Central memory CD8-positive, alpha-beta T cell (primary cell): ENCODE measurements at regions not wholly inside any gene's neighbourhood (a gene's known extent, or its start where the extent isn't known, plus 50 kb on each side); places are given as distances from the start of the nearest gene placed in this dataset.
"Not testable (repeated sequence)": the region's sequence is repeated elsewhere in the genome, so short reads cannot be mapped to it uniquely, and the experiment has no call there.

Source experiments
- ATAC-seq: fragments of 150-1000 bp; cut with Tn5 transposase; replicated peaks from 2 replicates; pipeline ENCODE4 v1.10.0; 2022; ENCODE audit warnings: mild to moderate bottlenecking, moderate FRiP score, moderate number of reproducible peaks; ENCODE audit not compliant: poor library complexity, severe bottlenecking; ENCODE audit errors: extremely low read depth
- DNase-seq, 2 donors: peaks; one replicate each; pipeline ENCODE4 v3.0.0; 2021; ENCODE audit warnings: low spot score in 2 of 2
- H3K27ac Mint-ChIP-seq: one replicate; pipeline ENCODE4 v1.8.0; 2022; ENCODE audit warnings: low read depth, mild to moderate bottlenecking, moderate library complexity, mixed read lengths
- H3K27me3 Mint-ChIP-seq: one replicate; pipeline ENCODE4 v1.8.0; 2022; ENCODE audit warnings: mixed read lengths
- H3K36me3 Mint-ChIP-seq: one replicate; pipeline ENCODE4 v1.8.0; 2022; ENCODE audit warnings: mild to moderate bottlenecking, moderate library complexity, mixed read lengths; ENCODE audit not compliant: insufficient read depth
- H3K4me1 Mint-ChIP-seq: one replicate; pipeline ENCODE4 v1.8.0; 2022; ENCODE audit warnings: mixed read lengths
- H3K4me3 Mint-ChIP-seq: one replicate; pipeline ENCODE4 v1.8.0; 2022; ENCODE audit warnings: mild to moderate bottlenecking, moderate library complexity, mixed read lengths
- H3K9me3 Mint-ChIP-seq: one replicate; pipeline ENCODE4 v1.8.0; 2022; ENCODE audit warnings: mixed read lengths

DNA sequence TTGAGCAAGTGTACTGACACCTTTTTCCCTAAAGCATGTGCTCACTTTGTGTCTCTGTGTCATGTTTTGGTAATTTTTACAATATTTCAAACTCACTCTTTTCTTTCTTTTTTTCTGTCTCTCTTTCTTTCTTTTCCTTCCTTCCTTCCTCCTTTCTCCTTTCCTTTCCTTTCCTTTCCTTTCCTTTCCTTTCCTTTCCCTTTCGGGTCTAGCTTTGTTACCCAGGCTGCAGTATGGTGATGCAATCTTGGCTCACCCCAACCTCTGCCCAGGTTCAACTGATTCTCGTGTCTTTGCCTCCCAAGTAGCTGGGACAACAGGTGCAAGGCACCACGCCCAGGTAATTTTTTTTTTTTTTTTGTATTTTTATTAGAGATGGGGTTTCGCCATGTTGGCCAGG, 60.4 kb upstream of the TINAGL1 start:
- peaks cover 5% of the 10 kb centered on the region for H3K9me3 Mint-ChIP-seq
- DNase-seq, result no peak
- peaks cover 30% of the 10 kb centered on the region for H3K27me3 Mint-ChIP-seq
- no peak overlapping the region for H3K4me3 Mint-ChIP-seq
- H3K27ac Mint-ChIP-seq, result no peak overlapping the region
- no peaks in the 10 kb centered on the region for H3K36me3 Mint-ChIP-seq
- no peaks in the 10 kb centered on the region for H3K4me1 Mint-ChIP-seq
- ATAC-seq, result no peak

DNA sequence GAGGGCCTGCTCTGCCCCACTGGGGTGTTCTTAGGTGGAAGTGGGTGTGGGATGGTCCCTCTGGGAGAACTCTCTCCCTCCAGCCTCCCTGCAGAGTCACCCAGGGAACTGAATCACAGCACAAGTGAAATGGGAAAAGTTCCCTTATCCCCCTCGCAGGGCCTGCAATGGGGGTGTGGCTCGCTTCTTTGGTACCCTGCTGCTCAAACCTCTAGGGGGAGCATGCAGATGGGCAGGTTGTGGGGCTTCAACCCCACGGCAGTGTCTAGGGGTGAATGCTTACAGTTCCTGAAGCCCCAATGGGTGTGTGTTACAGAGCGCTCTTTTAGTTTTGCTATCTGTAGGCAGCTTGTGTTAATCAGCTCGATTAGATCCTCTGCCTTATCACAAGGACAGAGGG, 59.0 kb upstream of the TINAGL1 start:
- Mint-ChIP-seq H3K4me3 (no peak overlapping the region), H3K36me3 (no peaks in the 10 kb centered on the region), H3K9me3 (peaks cover 5% of the 10 kb centered on the region), H3K27ac (no peak overlapping the region), H3K4me1 (no peaks in the 10 kb centered on the region), H3K27me3 (peaks cover 29% of the 10 kb centered on the region)
- DNase-seq (no peak), ATAC-seq (no peak)

DNA sequence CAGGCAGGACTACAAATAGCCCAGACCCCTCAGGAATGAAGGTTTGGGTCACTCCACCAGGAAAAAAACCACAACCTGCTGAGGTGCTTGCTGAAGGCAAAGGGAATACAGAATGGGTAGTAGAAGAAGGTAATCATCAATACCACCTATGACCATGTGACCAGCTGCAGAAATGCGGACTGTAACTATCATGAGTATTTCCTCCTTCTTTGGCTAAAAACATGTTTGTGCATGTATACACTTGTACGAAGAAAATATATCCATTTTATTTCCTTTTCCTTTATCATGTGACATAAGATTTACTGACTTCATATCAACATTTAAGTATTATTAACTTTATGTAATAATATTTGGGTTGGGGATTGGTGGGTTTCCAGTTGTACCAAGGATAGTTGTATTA, 58.3 kb upstream of the TINAGL1 start:
- not testable (repeated sequence) for H3K4me3 Mint-ChIP-seq, H3K27ac Mint-ChIP-seq

DNA sequence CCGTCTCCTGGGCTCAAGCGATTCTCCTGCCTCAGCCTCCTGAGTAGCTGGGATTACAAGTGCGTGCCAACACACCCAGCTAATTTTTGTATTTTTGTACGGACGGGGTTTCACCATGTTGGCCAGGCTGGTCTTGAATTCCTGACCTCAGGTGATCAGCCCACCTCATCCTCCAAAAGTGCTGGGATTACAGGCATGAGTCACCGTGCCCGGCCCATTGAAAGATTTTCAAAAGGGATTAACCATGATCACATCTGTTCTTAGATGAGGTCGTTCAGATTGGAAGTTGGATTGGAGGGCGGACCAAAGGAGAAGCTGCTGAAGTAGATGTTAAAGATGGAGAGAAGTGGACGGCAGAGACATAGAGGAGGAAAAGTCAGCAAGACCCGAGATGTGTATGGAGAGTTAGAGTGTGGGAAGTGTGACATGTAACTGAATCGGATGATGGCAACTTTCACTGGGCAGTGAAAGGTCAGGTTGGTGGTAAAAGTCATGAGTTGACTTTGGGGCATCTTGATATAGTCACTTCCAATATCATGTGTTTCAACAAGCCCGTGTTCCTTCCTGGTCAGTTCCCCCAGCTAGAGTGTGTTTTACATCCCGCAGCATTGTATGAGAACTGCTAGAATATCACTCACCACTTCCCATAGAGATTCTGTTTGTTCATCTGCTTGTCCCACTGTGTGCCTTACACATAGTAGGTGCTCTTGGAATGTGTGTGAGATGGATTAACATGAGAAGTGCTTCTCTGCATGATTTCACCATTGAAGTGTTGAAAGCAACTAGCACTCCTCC, 54.4 kb upstream of the TINAGL1 start:
- DNase-seq, result no peak
- H3K27me3 Mint-ChIP-seq, result peaks cover 17% of the 10 kb centered on the region
- H3K27ac Mint-ChIP-seq, result no peak overlapping the region
- ATAC-seq, result no peak
- H3K4me3 Mint-ChIP-seq, result no peak overlapping the region
- no peaks in the 10 kb centered on the region for H3K36me3 Mint-ChIP-seq
- no peaks in the 10 kb centered on the region for H3K4me1 Mint-ChIP-seq
- peaks cover 5% of the 10 kb centered on the region for H3K9me3 Mint-ChIP-seq

More for the DNA sequence above, 58.3 kb upstream of the TINAGL1 start:
- not testable (repeated sequence) for H3K9me3 Mint-ChIP-seq, H3K4me1 Mint-ChIP-seq, DNase-seq, H3K36me3 Mint-ChIP-seq, ATAC-seq
- H3K27me3 Mint-ChIP-seq, result peaks cover 23% of the 10 kb centered on the region

DNA sequence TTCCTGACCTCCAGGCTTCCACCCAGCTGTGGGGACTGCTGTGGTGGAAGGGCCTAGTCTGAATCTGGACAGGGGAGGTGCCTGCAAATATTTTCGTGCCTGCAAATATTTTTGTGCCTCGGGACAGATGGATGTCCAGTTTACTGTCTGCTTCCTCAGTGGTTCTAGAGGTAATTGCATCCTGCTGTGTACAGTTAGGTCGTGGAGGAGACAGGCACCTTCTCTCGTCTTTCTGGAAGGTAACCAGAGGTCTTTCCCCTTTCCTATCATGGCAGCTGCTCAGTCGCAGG, 53.8 kb upstream of the TINAGL1 start:
- Mint-ChIP-seq H3K4me3 (no peak overlapping the region), H3K36me3 (no peaks in the 10 kb centered on the region), H3K9me3 (peaks cover 5% of the 10 kb centered on the region), H3K27ac (no peak overlapping the region), H3K4me1 (no peaks in the 10 kb centered on the region), H3K27me3 (peaks cover 21% of the 10 kb centered on the region)
- no peak for DNase-seq
- no peak for ATAC-seq

DNA sequence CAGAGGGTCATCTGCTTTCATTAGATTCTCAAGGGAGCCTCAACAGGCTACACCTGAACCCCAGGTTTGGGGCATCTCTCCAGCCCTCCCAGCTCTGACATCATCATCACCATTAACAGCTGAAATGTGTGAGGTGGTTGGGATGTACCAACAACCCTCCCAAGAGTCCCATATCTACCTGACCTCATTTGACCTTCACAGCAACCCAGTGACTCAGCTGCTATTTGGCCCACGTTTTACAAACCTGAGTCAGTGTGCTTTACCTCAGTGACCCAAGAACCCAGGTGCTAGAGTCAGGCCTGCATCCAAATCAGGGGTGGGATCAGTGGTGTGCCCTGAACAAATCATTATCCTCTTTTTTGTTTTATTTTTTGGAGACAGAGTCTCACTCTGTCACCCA, 53.3 kb upstream of the TINAGL1 start:
- no peak overlapping the region for H3K4me3 Mint-ChIP-seq

DNA sequence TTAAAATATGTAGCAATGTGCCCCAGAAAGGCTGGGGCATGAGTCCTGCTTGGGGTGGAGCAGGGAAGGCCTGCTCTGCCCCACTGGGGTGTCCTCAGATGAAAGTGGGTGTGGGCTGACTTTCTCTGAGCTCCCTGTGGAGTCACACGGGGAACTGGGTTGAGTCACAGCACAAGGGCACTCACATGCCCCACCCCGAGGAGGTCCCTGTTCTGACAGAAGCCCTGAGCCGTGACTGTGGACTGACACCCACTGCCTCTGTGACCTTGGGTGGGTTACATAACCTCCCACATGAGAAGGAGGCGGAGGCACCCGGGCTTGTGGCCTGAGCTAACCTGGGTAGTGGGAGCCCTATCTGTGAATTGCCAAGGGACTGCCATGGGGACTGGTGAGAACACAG, 52.5 kb upstream of the TINAGL1 start:
- peaks cover 5% of the 10 kb centered on the region for H3K9me3 Mint-ChIP-seq
- no peaks in the 10 kb centered on the region for H3K36me3 Mint-ChIP-seq
- ATAC-seq, result no peak
- H3K4me3 Mint-ChIP-seq, result no peak overlapping the region
- no peak overlapping the region for H3K27ac Mint-ChIP-seq
- peaks cover 28% of the 10 kb centered on the region for H3K27me3 Mint-ChIP-seq
- no peaks in the 10 kb centered on the region for H3K4me1 Mint-ChIP-seq
- no peak for DNase-seq

More for the DNA sequence above, 53.3 kb upstream of the TINAGL1 start:
- Mint-ChIP-seq H3K27ac (no peak overlapping the region), H3K36me3 (no peaks in the 10 kb centered on the region), H3K27me3 (peaks cover 26% of the 10 kb centered on the region), H3K4me1 (no peaks in the 10 kb centered on the region), H3K9me3 (peaks cover 5% of the 10 kb centered on the region)
- ATAC-seq (no peak), DNase-seq (no peak)

DNA sequence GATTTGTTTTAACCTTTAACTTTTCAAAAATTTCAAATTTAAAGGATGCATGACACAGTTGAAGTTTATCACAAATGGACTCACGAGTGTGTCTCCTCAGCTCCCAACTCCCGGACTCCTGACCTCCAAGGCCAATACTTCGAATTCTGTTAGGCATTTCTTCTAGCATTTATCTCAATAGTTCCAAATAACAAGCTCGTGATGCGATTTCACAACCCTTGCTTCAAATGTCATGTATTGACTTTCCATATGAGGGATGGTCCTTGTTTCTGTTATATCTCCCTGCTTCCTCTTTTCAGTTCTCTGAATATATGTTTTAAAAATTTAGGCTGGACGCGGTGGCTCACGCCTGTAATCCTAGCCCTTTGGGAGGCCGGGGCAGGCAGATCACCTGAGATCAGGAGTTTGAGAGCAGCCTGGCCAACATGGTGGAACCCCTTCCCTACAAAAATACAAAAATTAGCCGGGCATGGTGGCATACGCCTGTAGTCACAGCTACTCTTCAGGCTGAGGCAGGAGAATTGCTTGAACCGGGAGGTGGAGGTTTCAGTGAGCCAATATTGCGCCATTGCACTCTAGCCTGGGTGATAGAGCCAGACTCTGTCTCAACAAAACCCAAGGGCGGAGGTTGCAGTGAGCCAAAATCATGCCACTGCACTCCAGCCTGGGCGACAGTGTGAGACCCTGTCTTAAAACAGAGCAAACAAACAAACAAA, 52.0 kb upstream of the TINAGL1 start:
- peaks cover 5% of the 10 kb centered on the region for H3K9me3 Mint-ChIP-seq
- H3K36me3 Mint-ChIP-seq, result no peaks in the 10 kb centered on the region
- DNase-seq, result no peak
- H3K27me3 Mint-ChIP-seq, result peaks cover 28% of the 10 kb centered on the region
- ATAC-seq, result no peak
- no peak overlapping the region for H3K27ac Mint-ChIP-seq
- no peak overlapping the region for H3K4me3 Mint-ChIP-seq
- H3K4me1 Mint-ChIP-seq, result no peaks in the 10 kb centered on the region
